Ishikawa (cell line): ENCODE measurements at regions not wholly inside any gene's neighbourhood (a gene's known extent, or its start where the extent isn't known, plus 50 kb on each side); places are given as distances from the start of the nearest gene placed in this dataset.

Source experiments
- EP300 ChIP-seq: IDR thresholded peaks from 2 replicates; pipeline ENCODE4 v1.6.1; 2012; ENCODE audit warnings: borderline replicate concordance
- ZBTB7A ChIP-seq: IDR thresholded peaks from 2 replicates; pipeline ENCODE4 v1.6.1; 2012; ENCODE audit warnings: low read depth

DNA sequence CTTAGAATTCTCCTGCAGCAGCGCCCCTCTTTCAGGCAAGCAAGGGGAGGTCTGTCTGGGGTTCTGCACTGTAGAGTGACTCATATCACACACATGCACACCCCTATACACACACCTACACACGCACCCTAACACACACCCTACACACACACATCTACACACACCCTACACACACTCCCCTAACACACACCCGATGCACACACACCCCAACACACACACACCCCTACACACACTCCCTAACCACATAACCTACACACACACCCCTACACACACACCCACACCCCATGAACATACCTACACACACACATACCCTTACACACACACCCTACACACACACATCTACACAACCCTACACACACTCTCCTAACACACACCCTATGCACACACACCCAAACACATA lies 493.2 kb downstream of the IRS2 start:
- no peak for TF ChIP-seq EP300
- no peak for TF ChIP-seq ZBTB7A
